ENCODE measurements at regions not wholly inside any gene's neighbourhood (a gene's known extent, or its start where the extent isn't known, plus 50 kb on each side); places are given as distances from the start of the nearest gene placed in this dataset.

GRCh38 chr14:80385336-80385735, 174.0 kb upstream of the DIO2 start:
- Histone ChIP-seq H3K36me3 (ENCODE audit: insufficient read depth, low read length) (no peaks in the 10 kb centered on the region), H3K27ac (ENCODE audit: low read depth, low read length) (no peak overlapping the region), H3K79me2 (ENCODE audit: insufficient read depth, low read length) (no peaks in the 10 kb centered on the region), H3K4me1 (ENCODE audit: insufficient read depth, low read length) (peaks cover 23% of the 10 kb centered on the region), H3K9me3 (ENCODE audit: low read depth, low read length) (no peaks in the 10 kb centered on the region), H2AFZ (ENCODE audit: low read length) (no peak overlapping the region), H3K4me3 (ENCODE audit: insufficient read depth, low read length) (no peak overlapping the region), H3K27me3 (ENCODE audit: insufficient read depth, low read length) (no peaks in the 10 kb centered on the region), H4K20me1 (ENCODE audit: insufficient read depth, low read length) (no peaks in the 10 kb centered on the region), H3K4me2 (ENCODE audit: insufficient read depth, low read length) (no peak overlapping the region)
- DNase-seq (ENCODE audit: insufficient read length, low spot score, missing footprints): no peak
- TF ChIP-seq CTCF (IDR thresholded peaks at IDR 0.05; ENCODE audit: extremely low read depth, low read depth, low read length): no peak

GRCh38 chr14:80383223-80383622, 171.9 kb upstream of the DIO2 start:
- H4K20me1 ChIP-seq (ENCODE audit: insufficient read depth, low read length): no peaks in the 10 kb centered on the region

GRCh38 chr14:80381807-80382363, 170.6 kb upstream of the DIO2 start:
- Histone ChIP-seq H3K27me3 (ENCODE audit: insufficient read depth, low read length) (no peaks in the 10 kb centered on the region), H3K4me1 (ENCODE audit: insufficient read depth, low read length) (no peaks in the 10 kb centered on the region), H3K36me3 (ENCODE audit: insufficient read depth, low read length) (no peaks in the 10 kb centered on the region), H3K4me3 (ENCODE audit: insufficient read depth, low read length) (no peak overlapping the region), H3K79me2 (ENCODE audit: insufficient read depth, low read length) (no peaks in the 10 kb centered on the region), H3K4me2 (ENCODE audit: insufficient read depth, low read length) (no peak overlapping the region), H4K20me1 (ENCODE audit: insufficient read depth, low read length) (no peaks in the 10 kb centered on the region), H3K9me3 (ENCODE audit: low read depth, low read length) (no peaks in the 10 kb centered on the region), H3K27ac (ENCODE audit: low read depth, low read length) (no peak overlapping the region), H2AFZ (ENCODE audit: low read length) (no peak overlapping the region)
- no peak for TF ChIP-seq CTCF (IDR thresholded peaks at IDR 0.05; ENCODE audit: extremely low read depth, low read depth, low read length)
- DNase-seq (ENCODE audit: insufficient read length, low spot score, missing footprints): peak; percentile 10

More at GRCh38 chr14:80383223-80383622, 171.9 kb upstream of the DIO2 start:
- no peaks in the 10 kb centered on the region for H3K27me3 ChIP-seq (ENCODE audit: insufficient read depth, low read length)
- no peak overlapping the region for H3K4me3 ChIP-seq (ENCODE audit: insufficient read depth, low read length)
- peak; percentile 21 for DNase-seq (ENCODE audit: insufficient read length, low spot score, missing footprints)
- peaks cover 11% of the 10 kb centered on the region for H3K4me1 ChIP-seq (ENCODE audit: insufficient read depth, low read length)
- no peak overlapping the region for H3K27ac ChIP-seq (ENCODE audit: low read depth, low read length)
- H3K36me3 ChIP-seq (ENCODE audit: insufficient read depth, low read length): no peaks in the 10 kb centered on the region
- no peaks in the 10 kb centered on the region for H3K79me2 ChIP-seq (ENCODE audit: insufficient read depth, low read length)
- TF ChIP-seq CTCF (IDR thresholded peaks at IDR 0.05; ENCODE audit: extremely low read depth, low read depth, low read length): no peak
- no peak overlapping the region for H3K4me2 ChIP-seq (ENCODE audit: insufficient read depth, low read length)
- no peaks in the 10 kb centered on the region for H3K9me3 ChIP-seq (ENCODE audit: low read depth, low read length)
- no peak overlapping the region for H2AFZ ChIP-seq (ENCODE audit: low read length)

GRCh38 chr14:80379035-80379434, 167.7 kb upstream of the DIO2 start:
- Histone ChIP-seq H3K4me2 (ENCODE audit: insufficient read depth, low read length) (no peak overlapping the region), H3K27me3 (ENCODE audit: insufficient read depth, low read length) (no peaks in the 10 kb centered on the region), H3K9me3 (ENCODE audit: low read depth, low read length) (no peaks in the 10 kb centered on the region), H3K4me3 (ENCODE audit: insufficient read depth, low read length) (no peak overlapping the region), H3K36me3 (ENCODE audit: insufficient read depth, low read length) (no peaks in the 10 kb centered on the region), H3K4me1 (ENCODE audit: insufficient read depth, low read length) (no peaks in the 10 kb centered on the region), H2AFZ (ENCODE audit: low read length) (no peak overlapping the region), H4K20me1 (ENCODE audit: insufficient read depth, low read length) (no peaks in the 10 kb centered on the region), H3K79me2 (ENCODE audit: insufficient read depth, low read length) (no peaks in the 10 kb centered on the region), H3K27ac (ENCODE audit: low read depth, low read length) (no peak overlapping the region)
- no peak for TF ChIP-seq CTCF (IDR thresholded peaks at IDR 0.05; ENCODE audit: extremely low read depth, low read depth, low read length)
- no peak for DNase-seq (ENCODE audit: insufficient read length, low spot score, missing footprints)
